Urinary bladder (tissue), 3 donors: ENCODE measurements at regions not wholly inside any gene's neighbourhood (a gene's known extent, or its start where the extent isn't known, plus 50 kb on each side); places are given as distances from the start of the nearest gene placed in this dataset.
"Not testable (repeated sequence)": the region's sequence is repeated elsewhere in the genome, so short reads cannot be mapped to it uniquely, and the experiment has no call there.

Experiments used
- DNase-seq: peaks from one replicate; pipeline ENCODE4 v3.0.0-alpha.2; 2015; ENCODE audit errors: extremely low spot score
- H3K27ac ChIP-seq: one replicate; pipeline ENCODE4 v1.5.1; 2013; ENCODE audit warnings: low read depth, mild to moderate bottlenecking, moderate library complexity
- H3K36me3 ChIP-seq: one replicate; pipeline ENCODE4 v1.6.1; 2013; ENCODE audit warnings: mild to moderate bottlenecking, moderate library complexity; ENCODE audit not compliant: insufficient read depth
- H3K4me1 ChIP-seq: one replicate; pipeline ENCODE4 v1.6.1; 2013; ENCODE audit warnings: mild to moderate bottlenecking, moderate library complexity; ENCODE audit not compliant: insufficient read depth
- H3K4me3 ChIP-seq: one replicate; pipeline ENCODE4 v1.5.1; 2013; ENCODE audit warnings: low read depth, low read length
- WGBS: extraction: QIAGEN DNeasy Blood & Tissue Kit; methylation state at CpG from one replicate; pipeline ENCODE4 v1.1.7; 2013; 5-methylcytosine and 5-hydroxymethylcytosine counted together
- donor health status: healthy with polysubstance abuse.
- donor health status: healthy.

- Histone ChIP-seq H3K4me3 (no peak overlapping the region), H3K4me1 (no peaks in the 10 kb centered on the region), H3K27ac (no peak overlapping the region), H3K36me3 (no peaks in the 10 kb centered on the region)
- DNase-seq = no peak
- WGBS = 59% methylated on average over 6 of the region's 6 CpGs
These were observed 397.1 kb upstream of the POT1 start for GRCh38 chr7:125326666-125327255.

GRCh38 chr7:125316466-125316865 lies 386.8 kb upstream of the POT1 start:
- DNase-seq = peak; percentile 29
- H3K36me3 ChIP-seq = no peaks in the 10 kb centered on the region
- 69% methylated on average over 2 of the region's 2 CpGs for WGBS
- no peak overlapping the region for H3K27ac ChIP-seq
- no peaks in the 10 kb centered on the region for H3K4me1 ChIP-seq
- H3K4me3 ChIP-seq = no peak overlapping the region

GRCh38 chr7:125299003-125299765 lies 369.6 kb upstream of the POT1 start:
- Histone ChIP-seq H3K4me3 (no peak overlapping the region), H3K36me3 (no peaks in the 10 kb centered on the region)
- 91% methylated on average over 18 of the region's 18 CpGs for WGBS

GRCh38 chr7:125279961-125280360 lies 350.3 kb upstream of the POT1 start:
- DNase-seq = no peak
- Histone ChIP-seq H3K4me3 (no peak overlapping the region), H3K4me1 (no peaks in the 10 kb centered on the region), H3K36me3 (no peaks in the 10 kb centered on the region), H3K27ac (no peak overlapping the region)
- 41% methylated on average over 2 of the region's 2 CpGs for WGBS

More at GRCh38 chr7:125299003-125299765, 369.6 kb upstream of the POT1 start:
- DNase-seq = no peak
- H3K27ac ChIP-seq = no peak overlapping the region
- no peaks in the 10 kb centered on the region for H3K4me1 ChIP-seq

- DNase-seq = no peak
- Histone ChIP-seq H3K4me1 (no peaks in the 10 kb centered on the region), H3K4me3 (no peak overlapping the region), H3K27ac (no peak overlapping the region), H3K36me3 (no peaks in the 10 kb centered on the region)
- WGBS = 47% methylated on average over 1 of the region's 1 CpG
These were observed 348.7 kb upstream of the POT1 start for GRCh38 chr7:125278318-125278717.

- not testable (repeated sequence) for H3K36me3 ChIP-seq, H3K27ac ChIP-seq, DNase-seq, H3K4me1 ChIP-seq, H3K4me3 ChIP-seq
- WGBS = 88% methylated on average over 6 of the region's 6 CpGs
These were observed 345.1 kb upstream of the POT1 start for GRCh38 chr7:125274742-125275141.

- H3K27ac ChIP-seq, DNase-seq: not testable (repeated sequence)
These were observed 334.7 kb upstream of the POT1 start for GRCh38 chr7:125264174-125264856.

GRCh38 chr7:125258876-125259417 lies 329.3 kb upstream of the POT1 start:
- H3K4me3 ChIP-seq, H3K36me3 ChIP-seq, DNase-seq, H3K4me1 ChIP-seq, H3K27ac ChIP-seq: not testable (repeated sequence)
- 84% methylated on average over 10 of the region's 10 CpGs for WGBS

More at GRCh38 chr7:125264174-125264856, 334.7 kb upstream of the POT1 start:
- H3K4me3 ChIP-seq, H3K36me3 ChIP-seq, H3K4me1 ChIP-seq: not testable (repeated sequence)
- 93% methylated on average over 13 of the region's 13 CpGs for WGBS

GRCh38 chr7:125257617-125258016 lies 328.0 kb upstream of the POT1 start:
- no peak for DNase-seq
- WGBS = 80% methylated on average over 2 of the region's 2 CpGs
- no peaks in the 10 kb centered on the region for H3K36me3 ChIP-seq
- no peak overlapping the region for H3K4me3 ChIP-seq
- no peak overlapping the region for H3K27ac ChIP-seq
- no peaks in the 10 kb centered on the region for H3K4me1 ChIP-seq

GRCh38 chr7:125256446-125256845 lies 326.8 kb upstream of the POT1 start:
- H3K27ac ChIP-seq = no peak overlapping the region
- H3K36me3 ChIP-seq = no peaks in the 10 kb centered on the region
- WGBS = 54% methylated on average over 2 of the region's 2 CpGs
- H3K4me3 ChIP-seq = no peak overlapping the region
- DNase-seq = no peak
- no peaks in the 10 kb centered on the region for H3K4me1 ChIP-seq

GRCh38 chr7:125255810-125256209 lies 326.2 kb upstream of the POT1 start:
- Histone ChIP-seq H3K27ac (no peak overlapping the region), H3K36me3 (no peaks in the 10 kb centered on the region), H3K4me1 (no peaks in the 10 kb centered on the region), H3K4me3 (no peak overlapping the region)
- DNase-seq = no peak
- 36% methylated on average over 3 of the region's 3 CpGs for WGBS

- Histone ChIP-seq H3K4me1 (no peaks in the 10 kb centered on the region), H3K36me3 (no peaks in the 10 kb centered on the region), H3K27ac (no peak overlapping the region), H3K4me3 (no peak overlapping the region)
- 55% methylated on average over 1 of the region's 1 CpG for WGBS
- no peak for DNase-seq
These were observed 324.9 kb upstream of the POT1 start for GRCh38 chr7:125254566-125254965.

- Histone ChIP-seq H3K4me1 (no peaks in the 10 kb centered on the region), H3K36me3 (no peaks in the 10 kb centered on the region), H3K4me3 (no peak overlapping the region), H3K27ac (no peak overlapping the region)
- WGBS = 71% methylated on average over 3 of the region's 3 CpGs
- no peak for DNase-seq
These were observed 324.0 kb upstream of the POT1 start for GRCh38 chr7:125253452-125254190.
